A204.1 (cell line): ENCODE measurements at regions not wholly inside any gene's neighbourhood (a gene's known extent, or its start where the extent isn't known, plus 50 kb on each side); places are given as distances from the start of the nearest gene placed in this dataset.

Source experiments
- FAIRE-seq: peaks from 2 replicates; lab custom pipeline; 2012; peaks lifted over from hg19 to GRCh38; lab: Jason Lieb, UNC

GRCh38 chr10:78248651-78249464 is 215.2 kb downstream of the RPS24 start:
- no peak for FAIRE-seq

- FAIRE-seq = no peak
Measured at GRCh38 chr10:78249690-78250089, 216.0 kb downstream of the RPS24 start.

- FAIRE-seq = no peak
Measured at GRCh38 chr10:78250313-78251015, 216.8 kb downstream of the RPS24 start.

- no peak for FAIRE-seq
Measured at GRCh38 chr10:78251016-78251385, 217.3 kb downstream of the RPS24 start.

GRCh38 chr10:78252286-78252685 is 218.6 kb downstream of the RPS24 start:
- FAIRE-seq = no peak

- no peak for FAIRE-seq
Measured at GRCh38 chr10:78253063-78253853, 219.6 kb downstream of the RPS24 start.

GRCh38 chr10:78254013-78254412 is 220.3 kb downstream of the RPS24 start:
- FAIRE-seq = no peak

GRCh38 chr10:78255214-78255613 is 221.6 kb downstream of the RPS24 start:
- FAIRE-seq = no peak

- no peak for FAIRE-seq
Measured at GRCh38 chr10:78255796-78256638, 222.4 kb downstream of the RPS24 start.

GRCh38 chr10:78258323-78259030 is 224.8 kb downstream of the RPS24 start:
- no peak for FAIRE-seq

GRCh38 chr10:78259391-78259790 is 225.7 kb downstream of the RPS24 start:
- FAIRE-seq = no peak

GRCh38 chr10:78260141-78260540 is 226.5 kb downstream of the RPS24 start:
- FAIRE-seq = no peak

- no peak for FAIRE-seq
Measured at GRCh38 chr10:78260680-78261079, 227.0 kb downstream of the RPS24 start.

- FAIRE-seq = no peak
Measured at GRCh38 chr10:78261291-78261690, 227.6 kb downstream of the RPS24 start.

GRCh38 chr10:78262860-78263259 is 229.2 kb downstream of the RPS24 start:
- FAIRE-seq = no peak

- FAIRE-seq = no peak
Measured at GRCh38 chr10:78263521-78263988, 229.9 kb downstream of the RPS24 start.

- FAIRE-seq = no peak
Measured at GRCh38 chr10:78264361-78264760, 230.7 kb downstream of the RPS24 start.

- FAIRE-seq = no peak
Measured at GRCh38 chr10:78266741-78267469, 233.2 kb downstream of the RPS24 start.

- FAIRE-seq = no peak
Measured at GRCh38 chr10:78267598-78267997, 233.9 kb downstream of the RPS24 start.

GRCh38 chr10:78269060-78269459 is 235.4 kb downstream of the RPS24 start:
- no peak for FAIRE-seq

GRCh38 chr10:78272329-78272728 is 238.7 kb downstream of the RPS24 start:
- no peak for FAIRE-seq
